ENCODE measurements at regions not wholly inside any gene's neighbourhood (a gene's known extent, or its start where the extent isn't known, plus 50 kb on each side); places are given as distances from the start of the nearest gene placed in this dataset.

DNA sequence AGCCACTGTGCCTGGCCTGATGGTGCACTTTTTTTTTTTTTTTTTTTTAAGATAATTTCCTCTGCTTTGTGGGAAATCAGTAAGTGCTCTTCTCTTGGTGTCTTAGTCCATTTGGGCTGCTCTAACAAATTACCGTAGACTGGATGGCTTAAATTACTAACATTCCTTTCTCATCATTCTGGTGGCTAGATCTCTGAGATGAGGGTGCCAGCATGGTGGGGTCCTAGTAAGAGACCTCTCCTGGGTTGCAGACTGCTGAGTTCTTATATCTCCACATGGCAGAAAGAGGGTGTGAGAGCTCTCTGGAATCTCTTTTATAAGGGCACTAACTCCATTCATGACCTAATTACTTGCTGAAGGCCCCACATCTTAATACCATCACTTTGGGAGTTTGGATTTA is 133.9 kb upstream of the ANKRD55 start:
- DNase-seq = no peak

DNA sequence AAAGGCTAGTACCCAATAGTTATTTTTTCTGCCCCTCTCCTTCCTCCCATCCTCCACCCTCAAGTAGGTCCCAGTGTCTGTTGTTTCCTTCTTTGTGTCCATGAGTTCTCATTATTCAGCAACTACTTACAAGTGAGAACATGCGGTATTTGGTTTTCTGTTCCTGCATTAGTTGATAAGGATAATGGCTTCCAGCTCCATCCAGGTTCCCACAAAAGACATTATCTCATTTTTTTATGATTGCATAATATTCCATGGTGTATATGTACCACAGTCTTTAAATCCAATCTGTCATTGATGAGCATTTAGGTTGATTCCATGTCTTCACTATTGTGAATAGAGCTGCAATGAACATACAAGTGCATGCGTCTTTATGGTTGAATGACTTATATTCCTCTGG is 128.3 kb upstream of the ANKRD55 start:
- DNase-seq = no peak

DNA sequence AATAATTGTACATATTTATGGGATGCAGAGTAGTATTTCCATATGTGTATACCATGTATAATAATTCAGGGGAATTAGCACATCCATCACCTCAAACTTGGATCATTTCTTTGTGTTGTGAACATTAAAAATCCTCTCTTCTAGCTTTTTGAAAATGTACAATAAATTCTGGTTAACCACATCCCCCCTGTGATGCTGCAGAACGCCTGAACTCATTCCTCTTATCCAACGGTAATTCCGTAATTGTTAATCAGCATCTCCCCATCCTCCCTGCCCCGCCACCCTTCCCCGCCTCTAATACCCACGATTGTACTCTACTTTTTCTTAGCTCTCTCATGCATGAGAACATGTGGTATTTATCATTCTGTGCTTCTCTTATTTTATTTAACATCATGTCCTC is 127.7 kb upstream of the ANKRD55 start:
- no peak for DNase-seq

DNA sequence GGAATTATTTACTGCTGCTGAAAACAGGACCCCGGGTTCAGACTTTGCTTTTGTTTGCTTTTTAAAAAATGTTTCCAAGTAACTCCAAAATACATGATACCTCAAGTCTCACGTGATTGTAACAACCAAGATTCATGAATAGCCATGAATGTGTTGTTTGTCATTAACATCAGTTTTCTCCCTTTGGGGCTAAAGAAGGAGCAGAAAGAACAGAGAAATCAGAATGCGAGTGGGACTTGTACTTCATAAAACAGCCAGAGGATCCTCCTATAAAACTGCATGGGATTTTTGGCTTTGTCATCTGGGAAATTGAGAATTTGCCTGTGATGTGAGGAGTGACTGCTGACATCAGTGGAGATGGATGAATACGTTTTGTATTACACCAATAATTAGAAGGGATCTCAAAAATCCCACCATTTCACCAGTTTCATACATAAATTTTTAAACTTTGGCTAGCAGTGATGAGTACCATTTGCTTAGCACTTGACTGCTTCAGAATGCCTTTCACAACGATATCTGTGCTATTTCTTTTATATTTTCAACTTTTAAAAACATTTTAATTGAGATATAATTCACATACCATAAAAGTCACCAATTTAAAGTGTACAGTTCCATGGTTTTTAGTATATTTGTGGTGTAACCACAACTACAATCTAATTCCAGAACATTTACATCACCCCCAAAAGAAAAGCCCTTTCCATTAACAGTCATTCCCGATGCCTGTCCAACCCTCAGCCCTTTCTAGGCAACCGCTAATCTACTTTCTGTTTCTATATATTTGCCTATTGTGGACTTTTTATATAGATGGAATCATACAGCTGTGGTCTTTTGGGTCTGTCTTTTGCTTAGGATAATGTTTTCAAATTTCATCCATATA is 126.9 kb upstream of the ANKRD55 start:
- no peak for DNase-seq

DNA sequence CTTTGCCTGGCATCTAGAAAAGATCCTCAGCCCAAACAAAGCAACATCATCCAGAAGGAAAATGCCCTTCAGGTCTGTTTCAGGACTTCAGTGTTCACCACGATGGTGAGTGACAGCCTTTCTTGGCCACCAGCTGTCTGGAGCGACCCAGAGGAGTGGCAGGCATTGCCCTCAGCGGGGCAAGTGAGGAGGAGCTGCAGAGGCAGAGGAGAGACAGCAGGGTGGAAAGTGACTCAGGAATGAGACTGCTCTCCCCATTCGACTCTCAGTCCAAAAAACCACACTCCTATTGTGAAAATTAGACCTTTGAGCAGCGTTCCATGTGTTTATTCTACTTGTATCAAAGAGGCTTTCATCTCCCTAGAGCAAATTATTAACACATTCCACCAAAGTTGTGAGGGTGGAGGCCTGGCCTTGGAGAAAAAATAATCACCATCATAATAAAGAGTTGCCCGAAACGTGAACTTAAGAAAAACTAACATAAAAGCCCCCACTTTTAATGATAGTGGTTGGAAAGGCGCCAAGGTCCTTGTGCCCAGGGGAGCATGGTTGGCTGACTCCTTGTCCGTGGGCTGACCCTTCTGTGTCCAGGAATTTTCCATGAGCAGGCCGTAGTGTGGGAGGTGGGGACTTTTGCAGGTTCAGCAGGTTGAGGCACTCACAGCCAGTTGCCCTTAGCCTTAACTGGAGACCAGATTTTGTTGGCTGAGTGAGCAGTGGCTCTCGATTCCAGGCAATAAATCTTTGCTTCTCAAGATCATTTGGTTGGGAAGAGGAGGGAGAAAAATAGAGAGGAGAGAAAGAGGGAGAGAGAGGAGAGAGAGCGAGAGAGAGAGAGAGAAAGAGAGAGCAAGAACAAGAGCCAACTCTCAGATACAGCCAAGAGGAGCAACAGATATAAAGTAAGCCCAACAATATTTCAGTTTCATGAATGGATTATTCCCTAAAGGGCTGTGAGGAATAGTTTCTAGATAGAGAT is 125.9 kb upstream of the ANKRD55 start:
- no peak for DNase-seq

DNA sequence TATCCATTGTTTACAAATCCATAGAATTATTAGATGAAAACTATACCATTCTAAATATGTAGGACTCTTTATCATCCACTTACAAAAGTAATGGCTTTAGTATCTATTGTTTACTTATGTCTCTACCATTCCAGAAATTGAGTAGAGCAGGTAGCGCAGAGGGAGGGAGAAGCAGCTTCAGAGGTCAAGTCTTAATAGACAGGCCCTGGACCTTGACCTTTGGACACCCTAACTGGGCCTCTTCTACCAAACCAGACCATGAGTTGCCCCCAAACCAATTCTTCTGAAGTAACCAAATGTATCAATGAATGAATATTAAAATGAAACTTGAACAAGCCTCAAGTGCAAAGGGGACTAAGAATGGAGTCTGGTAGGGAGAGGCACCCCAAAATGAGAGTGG is 124.9 kb upstream of the ANKRD55 start:
- no peak for DNase-seq

DNA sequence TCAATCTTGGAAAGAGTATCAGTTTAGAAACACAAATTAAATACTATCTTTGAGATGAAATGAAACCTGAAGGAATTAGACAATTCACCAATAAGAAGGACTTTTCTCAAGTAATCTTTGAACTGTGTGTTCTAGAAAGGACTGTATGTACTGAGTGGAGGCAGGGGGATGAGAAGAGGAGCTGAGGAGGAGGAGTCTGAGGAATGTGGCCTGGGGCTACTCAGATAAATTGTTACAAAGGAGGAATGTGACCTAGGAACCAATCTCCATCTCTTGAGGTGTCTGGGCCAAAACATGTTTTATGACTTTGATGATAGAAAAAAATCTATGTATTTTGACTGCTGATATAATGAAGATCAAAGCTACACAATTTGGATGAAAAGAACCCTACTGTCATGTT is 124.3 kb upstream of the ANKRD55 start:
- DNase-seq = no peak

DNA sequence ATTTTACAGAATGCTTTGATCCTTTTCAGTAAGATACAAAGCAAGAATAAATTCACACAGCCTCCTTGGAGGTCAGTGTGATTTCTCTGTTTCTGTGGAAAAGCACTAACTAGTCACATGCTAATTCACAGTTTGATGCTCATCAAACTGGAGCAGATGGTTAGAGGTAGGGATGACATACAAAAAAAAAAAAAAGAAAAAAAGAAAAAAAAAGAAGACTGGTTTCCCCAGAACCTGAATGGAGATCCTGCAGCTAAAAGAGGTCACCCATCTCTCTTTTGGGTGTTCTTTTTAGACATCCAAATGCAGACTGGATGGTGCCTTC is 123.7 kb upstream of the ANKRD55 start:
- DNase-seq = no peak

DNA sequence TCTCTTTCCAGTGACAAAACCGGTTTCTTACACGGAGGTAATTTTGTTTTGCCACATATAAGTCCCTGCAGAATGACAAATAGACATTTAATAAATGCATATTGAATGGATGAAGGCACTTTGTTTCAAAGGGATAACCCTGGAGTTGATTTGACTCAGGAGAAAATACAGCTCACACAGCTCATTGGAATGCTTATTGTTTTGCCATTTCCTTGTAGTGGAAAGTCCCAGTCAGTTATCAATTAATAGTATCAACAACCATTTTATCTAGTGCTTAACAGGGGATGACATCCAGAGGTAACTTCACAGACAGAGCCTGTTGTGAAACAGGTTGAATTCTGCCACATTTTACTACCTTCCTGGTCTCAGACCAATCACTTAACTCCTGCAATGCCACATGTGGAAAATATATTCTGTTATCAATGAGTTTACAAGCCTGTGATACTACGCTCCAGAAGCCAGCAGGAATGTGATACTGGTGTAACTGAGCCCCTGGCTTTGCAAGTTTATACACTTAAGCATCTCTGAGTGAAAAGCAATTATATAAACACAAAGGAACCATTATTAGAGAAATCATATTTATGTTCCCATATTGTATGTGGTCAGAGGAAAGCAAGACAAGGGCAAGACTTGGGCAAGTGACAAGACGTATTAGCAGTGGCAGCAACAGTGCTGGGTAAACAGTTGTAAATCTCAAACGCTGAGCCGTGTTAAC is 123.1 kb upstream of the ANKRD55 start:
- DNase-seq = no peak

DNA sequence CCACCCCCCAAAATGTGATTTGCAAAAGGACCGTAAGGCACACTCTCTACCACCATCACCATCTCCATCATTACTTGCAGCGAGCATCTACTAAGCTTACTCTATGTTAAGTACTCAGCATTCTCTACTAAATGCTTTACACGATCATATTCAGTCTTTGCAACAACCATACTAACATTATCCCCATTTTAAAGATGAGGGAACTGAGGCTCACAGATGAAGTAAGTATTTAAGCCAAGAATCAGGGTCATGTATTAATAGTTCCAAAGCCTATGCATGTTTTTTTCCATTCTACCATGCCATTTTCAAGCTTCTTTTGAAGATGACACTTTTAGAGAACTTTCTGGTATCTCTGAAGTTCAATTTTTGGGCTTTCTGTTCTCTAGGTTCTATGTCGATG is 121.7 kb upstream of the ANKRD55 start:
- DNase-seq = no peak

DNA sequence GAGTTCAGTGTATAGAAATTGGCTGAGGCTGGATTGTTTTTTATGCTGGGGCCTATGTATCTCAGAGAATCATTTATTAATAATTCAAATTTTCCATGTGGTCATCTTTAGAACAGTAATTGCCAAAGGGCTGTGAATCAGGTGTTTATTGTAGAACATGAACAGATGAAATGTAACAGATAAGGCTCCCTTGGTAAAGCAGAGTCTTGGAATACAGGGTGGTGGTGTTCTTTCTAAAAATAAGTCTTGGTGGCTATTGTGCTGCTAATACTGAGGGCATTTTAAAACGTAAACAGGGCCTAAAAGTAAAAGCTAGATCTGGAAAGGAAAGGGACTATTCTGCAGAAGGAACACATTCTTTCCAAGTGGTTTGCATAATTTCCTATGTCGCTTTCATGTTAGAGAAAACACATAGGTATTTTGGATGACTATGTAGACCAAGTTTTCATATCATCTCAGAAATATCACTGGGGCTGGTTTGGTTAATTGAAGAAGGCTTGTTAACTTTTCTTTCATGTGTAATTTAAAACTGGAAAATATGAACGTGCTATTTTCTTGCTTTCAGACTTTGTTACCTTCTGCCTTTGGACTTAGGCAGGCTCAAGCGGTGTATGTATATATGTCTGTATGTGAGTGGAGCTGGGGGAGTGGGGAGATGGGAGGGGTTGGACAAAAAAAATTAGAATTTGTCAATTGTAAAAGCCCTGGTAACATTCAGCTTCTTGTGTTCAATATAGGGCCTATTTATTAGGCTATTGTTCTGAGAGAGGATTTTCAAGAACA is 119.9 kb upstream of the ANKRD55 start:
- DNase-seq = no peak

DNA sequence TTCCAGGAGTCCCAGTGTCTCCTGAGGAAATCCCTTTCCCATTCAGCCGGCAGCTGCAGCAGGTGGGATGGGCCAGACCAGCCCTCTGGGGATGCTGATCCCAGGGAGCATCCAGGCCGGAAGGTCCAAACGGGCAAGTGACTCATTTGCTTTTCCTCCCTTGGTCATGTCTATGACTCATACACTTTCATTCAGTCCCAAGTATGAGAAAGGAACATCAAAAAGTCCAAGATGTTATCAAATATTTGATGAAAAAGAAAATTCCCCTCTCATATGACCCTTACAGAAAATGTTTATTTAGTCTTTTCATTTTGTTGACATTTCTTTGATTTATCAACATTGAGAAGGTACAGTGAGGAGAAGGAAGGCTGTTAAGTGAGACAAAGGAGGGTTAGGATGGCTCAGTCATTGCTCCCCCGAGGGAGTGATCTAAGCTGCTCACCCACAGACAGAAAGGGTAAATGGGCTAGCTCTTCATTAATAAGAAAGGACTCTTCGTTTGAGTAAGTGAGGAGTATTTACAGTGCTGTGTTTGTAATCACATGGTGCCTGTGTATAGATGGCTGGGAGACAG is 117.6 kb upstream of the ANKRD55 start:
- DNase-seq = no peak

DNA sequence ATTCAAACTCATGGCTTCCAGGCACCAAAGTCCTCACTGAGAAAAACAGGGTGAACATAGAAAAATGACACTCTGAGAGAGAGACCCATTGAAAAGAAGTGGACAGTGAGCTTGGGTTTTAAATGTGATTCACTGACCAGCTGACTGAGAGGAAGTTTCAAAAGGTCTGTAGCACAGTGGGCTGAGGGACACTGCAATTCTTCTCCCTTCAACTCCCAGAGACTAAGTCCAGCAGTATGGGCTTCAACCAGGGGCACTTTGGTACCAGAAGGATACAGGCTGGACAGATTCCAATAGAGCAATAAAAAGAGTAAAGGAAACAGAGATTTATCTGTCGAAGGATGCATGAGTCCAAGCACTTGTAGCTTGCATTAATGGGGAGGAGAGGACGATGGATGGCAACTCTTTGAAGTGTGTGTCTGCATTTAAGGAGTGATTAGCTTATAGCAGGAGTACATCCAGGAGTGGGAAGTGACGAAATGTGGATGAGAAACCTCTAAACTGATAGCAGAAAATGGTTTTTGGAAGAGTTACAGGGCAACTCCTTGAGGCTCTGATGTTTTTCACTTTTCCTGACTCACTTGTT is 117.0 kb upstream of the ANKRD55 start:
- no peak for DNase-seq

DNA sequence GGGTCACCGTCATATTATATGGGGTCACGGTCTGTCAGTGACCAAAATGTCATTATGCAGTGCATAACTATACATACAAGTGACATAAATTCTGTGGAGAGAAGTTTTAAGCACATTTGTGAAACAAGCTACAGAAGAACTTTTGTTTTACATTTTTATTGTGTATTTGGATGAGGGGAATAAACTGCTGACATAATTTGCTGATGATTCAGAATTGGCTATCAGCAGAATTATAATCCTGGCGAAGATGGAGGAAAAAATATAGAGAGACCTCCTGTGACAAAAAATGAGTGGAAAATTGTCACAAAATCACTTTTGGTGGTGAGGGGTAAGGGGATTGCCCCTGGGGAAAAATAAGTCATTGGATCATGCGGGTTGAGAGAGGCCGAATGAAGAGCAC is 116.3 kb upstream of the ANKRD55 start:
- DNase-seq = no peak

DNA sequence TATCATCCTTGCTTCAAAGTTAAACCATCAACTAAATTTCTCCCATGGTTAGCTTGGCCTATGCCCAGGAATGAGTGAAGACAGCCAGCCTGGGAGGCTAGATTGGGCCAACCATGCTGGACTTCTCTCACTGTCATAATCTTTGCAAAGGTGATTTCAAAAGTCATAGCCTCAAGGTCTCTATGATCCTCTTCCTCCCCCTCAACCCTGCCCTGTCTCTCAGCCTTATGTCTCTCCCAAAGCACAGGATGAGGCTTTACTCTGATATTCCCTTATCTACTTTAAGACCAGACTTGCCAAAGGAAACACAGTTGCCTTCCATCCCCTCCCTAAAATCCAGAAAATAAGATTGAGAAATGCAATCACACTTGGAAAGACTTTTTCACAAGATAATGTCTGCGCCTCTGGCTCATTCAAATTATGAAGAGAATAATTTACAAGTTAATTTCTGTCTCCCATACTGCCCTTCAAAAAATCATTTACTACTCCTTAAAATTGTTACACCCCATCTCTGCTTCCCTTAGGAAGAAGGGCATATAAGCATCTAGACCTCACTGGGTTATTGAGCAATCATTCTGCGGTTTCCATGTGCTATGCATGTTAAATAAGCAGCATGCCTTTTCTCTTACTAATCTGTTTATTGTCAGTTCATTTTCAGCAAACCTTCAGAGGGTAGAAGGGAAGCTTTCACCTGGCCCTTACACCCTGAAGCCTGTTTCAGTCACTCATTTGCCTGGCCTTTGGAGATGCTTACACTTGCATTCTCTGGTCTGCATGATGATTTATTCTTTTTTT is 113.8 kb upstream of the ANKRD55 start:
- no peak for DNase-seq

DNA sequence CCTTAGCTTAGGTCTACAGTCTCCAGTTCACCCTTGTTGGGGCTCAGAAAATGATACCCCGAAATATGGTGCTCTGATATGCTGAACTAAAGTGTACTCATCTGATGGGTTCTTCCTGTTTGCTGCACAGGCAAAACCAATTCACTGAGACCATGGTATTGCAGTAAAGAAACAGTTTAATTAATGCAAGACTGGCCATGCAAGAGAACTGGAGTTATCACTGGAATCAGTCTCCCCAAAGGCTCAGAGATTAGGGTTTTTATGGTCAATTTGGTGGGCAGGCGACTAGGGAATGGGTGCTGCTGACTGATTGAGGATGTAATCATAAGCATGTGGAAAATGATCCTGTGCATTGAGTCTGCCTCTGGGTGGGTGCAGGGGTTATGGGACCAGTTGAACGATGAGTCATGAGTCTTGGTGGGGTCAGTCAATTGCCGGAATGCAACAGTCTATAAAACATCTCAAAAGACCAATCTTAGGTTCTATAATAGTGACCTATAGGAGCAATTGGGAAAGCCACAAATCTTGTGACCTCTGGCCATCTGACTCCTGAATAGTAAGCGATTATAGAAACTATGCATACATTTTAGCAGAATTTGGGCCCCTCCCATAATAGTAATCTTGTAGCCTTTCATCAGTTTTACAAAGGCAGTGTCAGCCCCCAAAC is 113.0 kb upstream of the ANKRD55 start:
- no peak for DNase-seq

DNA sequence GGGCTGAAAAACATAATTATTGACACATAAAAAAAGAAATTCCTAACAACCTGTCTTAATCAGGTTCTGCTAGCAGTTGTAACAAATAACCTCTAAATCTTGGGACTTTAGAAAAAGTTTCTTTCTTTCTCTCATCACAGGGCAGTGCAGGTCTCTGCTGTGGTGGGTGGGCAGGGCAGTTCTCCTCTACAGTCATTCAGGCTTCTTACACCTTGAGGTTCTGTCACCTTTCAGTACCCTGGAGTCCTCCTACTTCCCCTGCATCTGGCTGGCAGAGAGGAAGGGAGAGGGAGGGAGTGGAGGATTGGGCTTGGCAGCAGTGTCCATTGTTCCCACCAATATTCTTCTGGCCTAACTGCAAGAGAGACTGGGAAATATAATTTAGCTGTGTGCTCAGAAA is 112.2 kb upstream of the ANKRD55 start:
- DNase-seq = no peak

DNA sequence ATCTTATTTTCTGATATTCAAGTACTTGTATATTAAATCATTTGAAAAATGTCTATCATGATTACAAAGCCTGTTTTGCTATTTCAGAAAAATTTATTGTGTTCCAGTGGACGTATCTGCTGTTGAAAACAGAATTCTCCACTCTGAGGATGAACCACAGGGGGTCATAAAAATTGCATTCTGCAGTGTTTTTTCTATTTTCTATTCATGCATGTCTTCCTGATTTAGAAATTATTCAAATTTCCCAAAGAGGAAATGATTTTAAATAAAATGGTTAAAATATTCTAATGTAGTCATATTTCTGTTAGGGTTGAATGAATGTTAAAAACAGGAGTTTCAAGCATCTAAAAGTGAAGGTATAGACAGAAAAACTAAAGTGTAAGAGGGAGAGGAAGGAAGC is 111.5 kb upstream of the ANKRD55 start:
- DNase-seq = no peak

DNA sequence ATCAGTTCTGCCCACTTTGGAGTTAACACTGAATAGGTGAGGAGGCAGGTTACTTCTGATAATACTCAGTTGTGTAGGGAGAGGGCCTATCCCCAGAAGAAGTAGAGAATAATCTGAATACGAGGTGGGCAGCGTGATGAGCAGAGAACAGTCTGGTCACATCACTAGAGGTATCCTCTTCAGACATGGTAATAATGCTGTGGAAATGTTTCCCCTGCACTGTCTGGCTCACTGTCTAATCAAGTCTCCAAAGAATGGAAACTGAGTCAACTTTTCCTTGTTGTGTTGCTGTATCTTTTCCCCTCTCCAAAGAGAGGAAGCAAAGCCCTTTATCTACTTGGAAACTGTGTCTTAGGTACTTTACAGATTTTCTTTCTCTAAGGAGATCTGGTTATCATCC is 110.9 kb upstream of the ANKRD55 start:
- DNase-seq = no peak

DNA sequence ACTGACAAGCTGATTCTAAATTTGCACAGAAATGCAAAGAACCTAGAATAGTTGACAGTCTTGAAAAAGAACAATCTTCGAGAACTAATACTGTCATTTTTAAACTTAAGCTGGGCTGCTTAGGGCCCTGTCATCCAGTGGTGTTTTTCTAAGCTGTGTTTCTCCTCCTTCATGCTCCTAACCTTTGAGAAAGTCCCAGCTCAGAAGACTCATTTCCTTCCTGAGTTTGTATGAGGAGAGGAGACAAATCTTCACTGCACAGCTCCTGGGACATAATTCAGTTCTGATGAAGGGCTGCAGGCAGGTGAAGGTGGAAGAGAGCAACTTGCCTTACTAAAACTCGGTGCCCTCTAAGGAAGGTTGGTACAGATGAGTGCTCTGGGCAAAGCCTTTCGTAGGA is 109.5 kb upstream of the ANKRD55 start:
- DNase-seq = no peak

All from DMS 273 treated with DMSO at 0.1 percent for 48 hours (cell line).